GM21360 (cell line): ENCODE measurements at regions not wholly inside any gene's neighbourhood (a gene's known extent, or its start where the extent isn't known, plus 50 kb on each side); places are given as distances from the start of the nearest gene placed in this dataset.
"Not testable (repeated sequence)": the region's sequence is repeated elsewhere in the genome, so short reads cannot be mapped to it uniquely, and the experiment has no call there.

Experiments used
- ATAC-seq: cut with Tn5 transposase; IDR thresholded peaks from one replicate; pipeline ENCODE4 v1.9.1; 2021; ENCODE audit warnings: mild to moderate bottlenecking, moderate library complexity; ENCODE audit not compliant: unreplicated experiment

- ATAC-seq: no peak
These were observed 796.6 kb downstream of the DSC3 start for GRCh38 chr18:30245766-30246455.

- ATAC-seq: no peak
These were observed 807.8 kb downstream of the DSC3 start for GRCh38 chr18:30234755-30235154.

- ATAC-seq: no peak
These were observed 831.4 kb downstream of the DSC3 start for GRCh38 chr18:30211112-30211511.

DNA sequence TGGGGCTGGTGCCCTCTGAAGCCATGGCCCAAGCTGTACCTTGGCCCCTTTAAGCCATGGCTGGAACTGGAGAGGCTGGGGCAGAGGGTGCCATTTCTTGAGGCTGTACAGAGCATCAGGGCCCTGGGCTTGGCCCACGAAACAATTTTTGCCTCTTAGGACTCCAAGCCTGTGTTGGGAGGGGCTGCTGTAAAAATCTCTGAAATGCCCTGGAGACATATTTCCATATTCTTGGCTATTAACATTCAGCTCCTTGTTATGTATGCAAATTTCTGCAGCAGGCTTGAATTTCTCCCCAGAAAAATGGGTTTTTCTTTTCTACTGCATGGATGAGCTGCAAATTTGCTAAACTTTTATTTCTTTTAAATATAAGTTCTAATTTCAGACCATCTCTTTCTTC is 834.0 kb downstream of the DSC3 start:
- no peak for ATAC-seq

- no peak for ATAC-seq
These were observed 850.3 kb downstream of the DSC3 start for GRCh38 chr18:30192216-30192615.

DNA sequence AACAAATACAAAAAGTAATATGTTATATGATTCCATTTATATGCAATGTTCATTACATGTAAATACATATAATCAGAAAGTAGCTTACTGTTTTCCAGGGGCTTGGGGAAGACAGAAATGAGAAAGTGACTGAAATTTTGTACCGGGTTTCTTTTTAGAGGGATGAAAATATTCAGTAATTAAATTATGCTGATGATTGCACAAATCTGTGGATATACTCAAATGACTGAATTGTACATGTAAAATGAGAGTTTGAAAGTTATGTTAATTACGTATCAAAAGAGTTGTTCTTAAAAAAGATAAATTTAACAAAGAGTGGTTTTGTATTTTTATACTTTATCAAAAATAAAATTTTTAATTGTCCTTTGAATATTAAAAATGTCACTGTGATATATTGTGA is 856.3 kb downstream of the DSC3 start:
- ATAC-seq: no peak

DNA sequence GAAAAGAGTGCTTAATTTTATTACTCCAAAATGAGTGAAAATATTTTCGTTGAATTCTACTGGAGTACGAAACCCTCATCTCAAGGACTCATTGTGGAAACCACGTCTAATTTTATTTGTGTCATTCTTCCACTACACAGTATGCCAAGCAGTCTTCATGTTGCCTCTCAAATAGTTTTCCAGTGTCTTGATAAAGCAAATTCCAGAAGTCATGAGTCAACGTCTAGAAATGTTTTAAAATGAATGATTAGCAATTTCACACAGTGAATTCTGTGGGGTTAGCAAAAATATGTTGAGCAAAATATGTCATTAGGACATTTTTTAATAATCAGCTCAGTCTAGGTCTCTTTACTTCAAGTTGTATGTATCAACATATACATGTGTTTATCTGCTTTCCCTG is 865.5 kb downstream of the DSC3 start:
- no peak for ATAC-seq

- ATAC-seq: no peak
These were observed 866.8 kb downstream of the DSC3 start for GRCh38 chr18:30175621-30176225.

- no peak for ATAC-seq
These were observed 867.4 kb downstream of the DSC3 start for GRCh38 chr18:30175061-30175574.

GRCh38 chr18:30163573-30163972 is 879.0 kb downstream of the DSC3 start:
- ATAC-seq: no peak

DNA sequence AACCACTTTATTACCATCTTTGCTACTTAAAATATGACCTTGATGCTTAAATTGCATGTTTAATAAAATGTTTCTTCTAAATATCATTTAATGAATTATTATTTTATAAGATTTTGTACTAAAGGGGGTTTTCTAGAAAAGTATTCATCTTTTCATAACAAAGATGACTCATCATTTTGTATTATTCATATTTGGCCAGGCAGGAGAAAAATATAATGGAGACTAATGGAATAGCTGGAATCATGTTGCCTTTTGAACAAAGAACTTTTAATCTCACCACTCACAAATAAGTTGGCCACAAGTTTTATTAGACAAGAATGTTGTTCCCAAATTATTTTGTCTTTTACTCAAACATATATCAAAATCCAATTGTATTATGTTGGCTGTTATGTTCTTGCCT is 882.4 kb downstream of the DSC3 start:
- ATAC-seq: no peak

DNA sequence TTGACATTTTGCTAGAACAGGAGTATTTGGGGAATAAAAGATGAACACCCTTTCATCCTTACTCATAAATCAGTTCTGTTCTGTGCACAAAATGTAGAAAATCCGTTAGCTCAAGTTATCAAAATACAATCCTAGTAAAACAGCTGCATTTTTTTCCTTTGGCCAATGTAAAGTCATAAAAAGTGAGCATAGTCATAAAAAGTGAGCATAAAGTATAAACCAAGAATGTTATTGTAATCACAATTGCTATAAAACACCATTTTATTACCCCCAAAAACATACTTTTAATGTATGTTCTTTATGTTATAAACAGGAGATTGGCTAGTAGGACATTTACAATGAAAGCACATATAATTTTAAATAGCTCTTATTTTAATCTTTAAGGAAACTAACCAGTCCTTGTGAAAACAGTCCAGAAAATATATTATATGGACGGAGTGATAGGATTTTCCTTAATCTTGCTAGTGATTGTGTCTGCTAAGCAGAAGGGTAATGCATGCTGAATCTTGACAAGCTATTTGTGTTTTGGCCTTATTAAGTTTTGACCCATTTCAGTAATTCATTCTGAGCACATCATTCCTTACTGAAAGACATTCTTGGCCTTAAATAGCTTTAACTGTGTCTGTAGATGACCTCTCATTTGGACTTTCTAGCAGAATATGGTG is 891.8 kb downstream of the DSC3 start:
- no peak for ATAC-seq

GRCh38 chr18:30149585-30149984 is 893.0 kb downstream of the DSC3 start:
- ATAC-seq: no peak

GRCh38 chr18:30142870-30143269 is 899.7 kb downstream of the DSC3 start:
- ATAC-seq: no peak

DNA sequence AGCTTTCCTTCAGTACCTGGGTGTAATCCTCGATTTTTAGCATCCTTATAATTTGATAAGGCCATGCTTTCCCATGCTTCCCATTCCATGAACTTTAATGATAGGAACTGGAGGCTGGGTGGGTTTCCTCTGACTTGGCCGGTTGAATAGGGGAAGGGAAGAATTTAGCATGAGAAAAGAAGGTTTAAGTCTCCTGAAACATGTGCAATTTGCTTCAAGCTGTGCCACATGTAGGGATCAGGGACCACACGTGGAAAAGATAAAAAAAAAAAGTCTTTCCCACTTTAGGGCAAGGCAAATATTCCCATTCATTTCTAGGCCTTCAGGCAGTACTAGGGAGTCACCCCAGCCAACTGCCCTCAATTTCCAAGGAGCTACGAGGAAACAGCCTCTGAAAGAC is 900.3 kb downstream of the DSC3 start:
- ATAC-seq: no peak

DNA sequence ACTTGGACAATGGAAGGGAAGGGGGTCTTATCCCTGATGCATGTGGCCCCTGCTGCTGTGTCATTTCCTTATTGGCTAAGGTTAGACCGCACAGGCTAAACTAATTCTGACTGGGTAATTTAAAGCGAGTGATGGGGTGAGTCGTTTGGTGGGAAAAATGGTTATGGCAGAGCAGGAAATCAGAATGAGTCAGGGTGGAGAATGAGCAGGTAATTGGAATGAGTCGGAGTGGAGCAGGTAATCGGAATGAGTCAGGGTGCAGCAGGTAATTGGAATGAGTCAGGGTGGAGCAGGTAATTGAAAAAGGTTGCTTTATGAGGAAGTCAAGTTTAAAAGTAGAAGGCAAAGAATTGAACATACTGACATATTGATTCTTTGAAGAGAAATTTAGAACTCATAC is 901.0 kb downstream of the DSC3 start:
- not testable (repeated sequence) for ATAC-seq

DNA sequence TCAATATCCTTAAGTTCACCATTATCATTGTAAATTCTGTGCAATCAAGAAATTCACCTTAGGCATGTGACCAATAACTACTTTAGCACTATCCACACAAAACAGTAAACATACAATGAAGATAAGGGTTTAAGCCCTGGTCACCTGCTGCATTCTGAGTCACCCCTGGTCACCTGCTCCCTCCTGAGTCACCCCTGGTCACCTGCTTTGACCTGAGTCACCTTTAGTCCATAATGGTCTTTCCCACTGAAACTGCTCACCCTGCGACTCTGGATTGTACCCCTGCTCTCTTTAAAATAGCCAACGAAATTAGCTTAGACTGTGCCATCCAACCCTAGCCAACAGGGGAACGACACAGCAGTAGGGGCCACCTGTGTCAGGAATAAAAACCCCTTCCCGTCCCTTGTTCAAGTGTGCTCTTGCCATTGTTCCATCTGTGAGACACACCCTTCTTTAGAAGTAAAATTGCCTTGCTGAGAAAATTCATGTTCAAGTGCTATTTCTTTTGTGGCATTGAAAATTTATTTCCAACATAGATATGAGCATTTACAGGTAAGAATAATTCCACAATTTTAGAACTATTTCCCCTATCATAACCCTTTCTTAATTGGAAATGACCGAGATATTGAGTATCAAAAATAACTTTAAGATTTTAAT is 902.8 kb downstream of the DSC3 start:
- no peak for ATAC-seq

DNA sequence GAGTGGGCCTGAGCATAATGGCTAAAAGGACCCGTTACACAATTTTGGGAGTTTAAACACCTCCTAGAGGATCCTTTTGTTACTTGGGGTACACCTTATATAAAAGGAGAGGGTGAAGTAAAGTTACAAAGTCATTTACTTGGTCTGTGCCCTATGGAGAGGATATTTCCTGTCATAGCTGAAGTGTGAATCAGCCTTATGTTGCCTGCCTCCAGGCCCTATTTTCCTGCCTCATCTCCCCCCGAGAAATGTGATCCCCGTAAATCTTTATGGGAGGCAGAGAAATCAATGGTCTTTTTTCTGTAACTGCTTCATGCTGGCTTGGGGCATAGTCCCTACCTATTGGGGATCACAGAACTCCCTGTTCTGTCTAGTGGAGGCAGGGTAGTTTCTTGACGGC is 906.6 kb downstream of the DSC3 start:
- no peak for ATAC-seq

GRCh38 chr18:30134020-30134419 is 908.5 kb downstream of the DSC3 start:
- ATAC-seq: no peak

- no peak for ATAC-seq
These were observed 909.6 kb downstream of the DSC3 start for GRCh38 chr18:30132959-30133358.

- no peak for ATAC-seq
These were observed 921.1 kb downstream of the DSC3 start for GRCh38 chr18:30121397-30121796.

DNA sequence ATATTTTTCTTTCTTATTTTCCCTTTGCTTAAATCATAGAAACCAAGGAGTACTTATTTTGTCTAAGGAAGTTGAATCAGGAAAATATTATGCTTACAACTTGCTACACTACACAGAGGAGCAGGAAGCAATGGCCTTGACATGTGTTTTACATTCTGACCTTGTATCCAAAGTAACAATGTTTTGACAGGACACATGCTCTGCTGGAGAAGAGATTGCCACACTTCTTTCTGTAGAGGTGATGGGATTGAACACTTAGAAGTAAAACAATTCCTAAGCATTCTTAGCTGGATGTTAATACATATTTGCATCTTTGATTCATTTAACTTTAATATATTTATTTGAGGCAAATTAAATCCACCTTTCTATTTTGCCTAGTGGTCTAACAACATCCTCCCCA is 929.1 kb downstream of the DSC3 start:
- ATAC-seq: no peak
